ENCODE measurements at regions not wholly inside any gene's neighbourhood (a gene's known extent, or its start where the extent isn't known, plus 50 kb on each side); places are given as distances from the start of the nearest gene placed in this dataset.

DNA sequence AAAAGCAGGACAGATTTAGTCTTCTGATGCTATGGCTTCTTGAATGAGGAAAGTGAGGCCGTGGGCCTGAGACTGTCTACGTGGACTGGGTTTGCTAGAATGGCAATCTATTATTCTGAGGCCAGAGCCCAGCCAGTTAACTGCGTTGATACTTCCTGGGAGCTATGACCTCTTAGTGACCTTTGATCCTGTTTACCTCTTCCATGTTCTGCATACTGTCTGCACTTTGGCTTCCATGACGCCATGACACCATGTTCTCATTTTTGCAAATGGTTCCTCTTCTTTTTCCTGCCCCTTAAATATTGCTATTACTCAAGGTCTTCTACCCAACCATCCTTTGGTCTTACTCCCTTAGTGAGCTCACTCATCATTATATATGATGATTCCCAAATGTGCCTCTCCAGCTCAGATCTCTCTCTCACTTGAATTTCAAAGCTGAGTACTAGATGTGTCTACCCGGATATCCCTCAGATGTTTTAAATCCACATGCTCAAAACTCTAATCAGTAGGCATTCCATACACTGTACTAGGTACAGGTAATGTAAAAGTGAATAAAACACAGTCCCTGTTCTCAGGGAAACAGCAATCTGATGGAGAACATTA, 66.1 kb upstream of the ATP1A1 start:
- H3K36me3 ChIP-seq (ENCODE audit: insufficient read depth, low read length), result no peaks in the 10 kb centered on the region
- DNase-seq (ENCODE audit: insufficient read length, low spot score, missing footprints), result peak; percentile 50

DNA sequence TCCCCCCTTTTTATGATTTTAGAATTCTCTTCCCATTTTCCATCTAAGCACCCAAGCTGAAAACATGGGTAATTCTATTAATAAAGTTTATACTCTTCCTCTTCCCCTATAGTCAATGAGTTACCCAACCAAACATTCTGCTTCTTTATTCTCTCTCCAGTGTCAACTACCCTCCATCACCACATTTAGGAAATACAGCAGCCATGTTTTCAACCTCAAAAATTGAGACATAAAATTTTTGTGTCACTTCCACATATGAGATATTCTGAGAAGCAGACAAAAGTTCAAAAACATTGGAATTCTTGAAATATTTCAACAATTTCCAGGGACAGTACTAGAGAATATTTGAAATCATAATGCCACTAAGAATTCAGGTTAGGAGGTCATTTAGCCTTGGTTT, 64.8 kb upstream of the ATP1A1 start:
- no peak for DNase-seq (ENCODE audit: insufficient read length, low spot score, missing footprints)
- Histone ChIP-seq H4K20me1 (ENCODE audit: insufficient read depth, low read length) (no peaks in the 10 kb centered on the region), H3K79me2 (ENCODE audit: insufficient read depth, low read length) (no peaks in the 10 kb centered on the region), H3K27me3 (ENCODE audit: insufficient read depth, low read length) (no peaks in the 10 kb centered on the region), H3K36me3 (ENCODE audit: insufficient read depth, low read length) (no peaks in the 10 kb centered on the region), H3K9me3 (ENCODE audit: low read depth, low read length) (no peaks in the 10 kb centered on the region), H3K27ac (ENCODE audit: low read depth, low read length) (no peak overlapping the region), H3K4me2 (ENCODE audit: insufficient read depth, low read length) (no peak overlapping the region), H3K4me3 (ENCODE audit: insufficient read depth, low read length) (no peak overlapping the region), H2AFZ (ENCODE audit: low read length) (no peak overlapping the region), H3K4me1 (ENCODE audit: insufficient read depth, low read length) (no peaks in the 10 kb centered on the region)
- TF ChIP-seq CTCF (IDR thresholded peaks at IDR 0.05; ENCODE audit: extremely low read depth, low read depth, low read length), result no peak

More for the DNA sequence above, 66.1 kb upstream of the ATP1A1 start:
- H3K4me2 ChIP-seq (ENCODE audit: insufficient read depth, low read length), result no peak overlapping the region
- H2AFZ ChIP-seq (ENCODE audit: low read length), result no peak overlapping the region
- no peak for TF ChIP-seq CTCF (IDR thresholded peaks at IDR 0.05; ENCODE audit: extremely low read depth, low read depth, low read length)
- H3K27ac ChIP-seq (ENCODE audit: low read depth, low read length), result no peak overlapping the region
- no peaks in the 10 kb centered on the region for H3K27me3 ChIP-seq (ENCODE audit: insufficient read depth, low read length)
- no peaks in the 10 kb centered on the region for H3K4me1 ChIP-seq (ENCODE audit: insufficient read depth, low read length)
- no peaks in the 10 kb centered on the region for H3K79me2 ChIP-seq (ENCODE audit: insufficient read depth, low read length)
- no peaks in the 10 kb centered on the region for H4K20me1 ChIP-seq (ENCODE audit: insufficient read depth, low read length)
- no peak overlapping the region for H3K4me3 ChIP-seq (ENCODE audit: insufficient read depth, low read length)
- no peaks in the 10 kb centered on the region for H3K9me3 ChIP-seq (ENCODE audit: low read depth, low read length)

DNA sequence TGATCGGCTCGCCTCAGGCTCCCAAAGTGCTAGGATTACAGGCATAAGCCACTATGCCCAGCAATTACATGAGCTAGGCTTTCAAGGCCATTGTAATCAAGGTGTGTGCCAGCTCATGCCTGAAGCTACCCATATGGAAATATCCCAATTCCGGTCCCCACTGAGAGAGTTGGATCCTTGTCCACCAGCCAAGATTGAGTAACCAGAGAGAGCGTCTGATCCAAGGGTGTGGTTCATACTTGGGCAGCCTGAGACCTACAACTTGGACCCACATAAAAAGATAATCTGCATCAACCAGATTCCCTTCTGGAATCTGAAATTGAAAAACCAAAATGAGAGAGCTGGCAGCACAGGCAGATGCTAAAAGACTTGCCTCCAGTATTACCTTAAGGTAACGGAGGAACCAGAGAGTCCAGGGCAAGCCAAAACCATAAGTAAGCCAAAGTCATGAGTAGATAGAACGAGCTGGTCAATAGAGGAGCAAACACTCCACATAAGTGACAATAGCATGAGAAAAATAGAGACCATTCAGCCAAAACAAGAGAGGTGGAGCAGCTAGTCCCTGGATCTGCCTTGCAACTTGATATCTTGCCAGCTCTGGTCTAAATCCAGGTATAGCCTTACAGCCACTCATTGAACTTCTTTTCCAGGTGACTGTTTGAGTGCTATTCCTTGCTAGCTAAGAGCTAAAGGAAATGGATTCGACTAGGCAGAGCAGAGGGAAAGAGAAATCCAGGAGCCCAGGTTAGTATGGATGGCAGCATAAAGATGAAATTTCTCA, 63.8 kb upstream of the ATP1A1 start:
- Histone ChIP-seq H3K4me3 (ENCODE audit: insufficient read depth, low read length) (no peak overlapping the region), H3K36me3 (ENCODE audit: insufficient read depth, low read length) (no peaks in the 10 kb centered on the region), H3K79me2 (ENCODE audit: insufficient read depth, low read length) (no peaks in the 10 kb centered on the region), H3K9me3 (ENCODE audit: low read depth, low read length) (no peaks in the 10 kb centered on the region), H4K20me1 (ENCODE audit: insufficient read depth, low read length) (no peaks in the 10 kb centered on the region), H3K27me3 (ENCODE audit: insufficient read depth, low read length) (no peaks in the 10 kb centered on the region), H2AFZ (ENCODE audit: low read length) (no peak overlapping the region), H3K4me1 (ENCODE audit: insufficient read depth, low read length) (no peaks in the 10 kb centered on the region), H3K4me2 (ENCODE audit: insufficient read depth, low read length) (no peak overlapping the region), H3K27ac (ENCODE audit: low read depth, low read length) (no peak overlapping the region)
- DNase-seq (ENCODE audit: insufficient read length, low spot score, missing footprints), result no peak
- no peak for TF ChIP-seq CTCF (IDR thresholded peaks at IDR 0.05; ENCODE audit: extremely low read depth, low read depth, low read length)

- no peak for TF ChIP-seq CTCF (IDR thresholded peaks at IDR 0.05; ENCODE audit: extremely low read depth, low read depth, low read length)
Measured at GRCh38 chr1:116310180-116310579, 62.9 kb upstream of the ATP1A1 start.

More at GRCh38 chr1:116310180-116310579, 62.9 kb upstream of the ATP1A1 start:
- Histone ChIP-seq H3K4me3 (ENCODE audit: insufficient read depth, low read length) (no peak overlapping the region), H2AFZ (ENCODE audit: low read length) (no peak overlapping the region), H3K27ac (ENCODE audit: low read depth, low read length) (no peak overlapping the region), H3K36me3 (ENCODE audit: insufficient read depth, low read length) (no peaks in the 10 kb centered on the region), H3K79me2 (ENCODE audit: insufficient read depth, low read length) (no peaks in the 10 kb centered on the region), H3K9me3 (ENCODE audit: low read depth, low read length) (no peaks in the 10 kb centered on the region), H3K27me3 (ENCODE audit: insufficient read depth, low read length) (no peaks in the 10 kb centered on the region), H3K4me2 (ENCODE audit: insufficient read depth, low read length) (no peak overlapping the region), H3K4me1 (ENCODE audit: insufficient read depth, low read length) (no peaks in the 10 kb centered on the region), H4K20me1 (ENCODE audit: insufficient read depth, low read length) (no peaks in the 10 kb centered on the region)
- DNase-seq (ENCODE audit: insufficient read length, low spot score, missing footprints), result no peak
